Peyer's patch (tissue), 4 donors: ENCODE measurements at regions not wholly inside any gene's neighbourhood (a gene's known extent, or its start where the extent isn't known, plus 50 kb on each side); places are given as distances from the start of the nearest gene placed in this dataset.
"Not testable (repeated sequence)": the region's sequence is repeated elsewhere in the genome, so short reads cannot be mapped to it uniquely, and the experiment has no call there.

Experiments used
- DNase-seq, 3 donors: peaks; one replicate each; pipeline ENCODE4 v3.0.0-alpha.2; 2017 to 2019
- H3K27ac ChIP-seq, 4 donors: fragments of 200-600 bp; sonication (generic); one replicate each; pipeline ENCODE4 v1.5.1; 2016 to 2019
- H3K27me3 ChIP-seq, 2 donors: fragments of 200-600 bp; sonication (generic); one replicate each; pipeline ENCODE4 v1.5.1; 2019
- H3K36me3 ChIP-seq, 3 donors: fragments of 200-600 bp; sonication (generic); one replicate each; pipeline ENCODE4 v1.5.1; 2016 to 2019
- H3K4me1 ChIP-seq, 4 donors: fragments of 200-600 bp; sonication (generic); one replicate each; pipeline ENCODE4 v1.5.1; 2016 to 2019
- H3K4me3 ChIP-seq, 4 donors: fragments of 200-600 bp; sonication (generic); 1 replicate in 3 of 4; 2 replicates in 1 of 4; pipeline ENCODE4 v1.5.1; 2016 to 2019; ENCODE audit warnings: mild to moderate bottlenecking in 1 of 4
- H3K9me3 ChIP-seq, 4 donors: fragments of 200-600 bp; sonication (generic); one replicate each; pipeline ENCODE4 v1.5.1; 2016 to 2019; ENCODE audit warnings: mild to moderate bottlenecking in 1 of 4
- CTCF ChIP-seq, 6 experiments: fragments of 450-650 bp in 4 of 6; fragments of 200-600 bp in 2 of 6; sonication (generic) in 1 of 6; IDR thresholded peaks; one replicate each; pipeline ENCODE4 v1.5.1; 2017 to 2019; ENCODE audit warnings: antibody characterized with exemption in 6 of 6, mild to moderate bottlenecking in 3 of 6, moderate library complexity in 1 of 6
- POLR2A ChIP-seq, 2 donors: fragments of 450-650 bp; IDR thresholded peaks; one replicate each; pipeline ENCODE4 v1.5.1; 2017; ENCODE audit warnings: antibody characterized with exemption in 2 of 2, mild to moderate bottlenecking in 2 of 2, moderate library complexity in 2 of 2

GRCh38 chr1:109846846-109847245 lies 63.8 kb upstream of the CSF1 start:
- Histone ChIP-seq H3K27ac (no peak overlapping the region), H3K27me3 (no peaks in the 10 kb centered on the region), H3K36me3 (no peaks in the 10 kb centered on the region), H3K4me3 (no peak overlapping the region), H3K4me1 (no peaks in the 10 kb centered on the region), H3K9me3 (no peaks in the 10 kb centered on the region)
- TF ChIP-seq CTCF (IDR thresholded peaks at IDR 0.05) (no peak), POLR2A (IDR thresholded peaks at IDR 0.05) (no peak)
- no peak for DNase-seq

GRCh38 chr1:109846162-109846561 lies 64.5 kb upstream of the CSF1 start:
- TF ChIP-seq POLR2A (IDR thresholded peaks at IDR 0.05) (no peak), CTCF (IDR thresholded peaks at IDR 0.05) (no peak)
- no peak overlapping the region for H3K27ac ChIP-seq
- DNase-seq = no peak

GRCh38 chr1:109845658-109846057 lies 65.0 kb upstream of the CSF1 start:
- Histone ChIP-seq H3K27me3 (no peaks in the 10 kb centered on the region), H3K4me1 (no peaks in the 10 kb centered on the region), H3K4me3 (no peak overlapping the region), H3K27ac (no peak overlapping the region), H3K9me3 (no peaks in the 10 kb centered on the region), H3K36me3 (no peaks in the 10 kb centered on the region)
- TF ChIP-seq CTCF (IDR thresholded peaks at IDR 0.05) (no peak), POLR2A (IDR thresholded peaks at IDR 0.05) (no peak)
- no peak for DNase-seq

More at GRCh38 chr1:109846162-109846561, 64.5 kb upstream of the CSF1 start:
- Histone ChIP-seq H3K27me3 (no peaks in the 10 kb centered on the region), H3K4me1 (no peaks in the 10 kb centered on the region), H3K36me3 (no peaks in the 10 kb centered on the region), H3K4me3 (no peak overlapping the region), H3K9me3 (no peaks in the 10 kb centered on the region)

- no peak for TF ChIP-seq POLR2A (IDR thresholded peaks at IDR 0.05)
- TF ChIP-seq CTCF (IDR thresholded peaks at IDR 0.05) = no peak
- Histone ChIP-seq H3K36me3 (no peaks in the 10 kb centered on the region), H3K27ac (no peak overlapping the region), H3K4me1 (no peaks in the 10 kb centered on the region), H3K4me3 (no peak overlapping the region), H3K9me3 (no peaks in the 10 kb centered on the region), H3K27me3 (no peaks in the 10 kb centered on the region)
- DNase-seq = no peak
Measured at GRCh38 chr1:109844609-109845008, 66.0 kb upstream of the CSF1 start.

- Histone ChIP-seq H3K9me3 (no peaks in the 10 kb centered on the region), H3K4me3 (no peak overlapping the region), H3K36me3 (no peaks in the 10 kb centered on the region), H3K27ac (no peak overlapping the region), H3K27me3 (no peaks in the 10 kb centered on the region), H3K4me1 (no peaks in the 10 kb centered on the region)
- TF ChIP-seq CTCF (IDR thresholded peaks at IDR 0.05) = no peak
- TF ChIP-seq POLR2A (IDR thresholded peaks at IDR 0.05) = no peak
- DNase-seq = no peak
Measured at GRCh38 chr1:109840011-109840629, 70.5 kb upstream of the CSF1 start.

- H3K4me1 ChIP-seq, H3K36me3 ChIP-seq, H3K4me3 ChIP-seq, DNase-seq, H3K27me3 ChIP-seq, H3K27ac ChIP-seq, H3K9me3 ChIP-seq: not testable (repeated sequence)
Measured at GRCh38 chr1:109839276-109839675, 71.4 kb upstream of the CSF1 start.
